T-helper 2 cell treated with Interferon-gamma antibody and Interleukin-4, amounts not matched to agents 5 μg/mL and 100 μg/mL, for 36 hours (primary cell): ENCODE measurements at regions not wholly inside any gene's neighbourhood (a gene's known extent, or its start where the extent isn't known, plus 50 kb on each side); places are given as distances from the start of the nearest gene placed in this dataset.
"Not testable (repeated sequence)": the region's sequence is repeated elsewhere in the genome, so short reads cannot be mapped to it uniquely, and the experiment has no call there.

Experiments used
- DNase-seq: peaks from one replicate; pipeline ENCODE4 v3.0.0; 2021; ENCODE audit warnings: low spot score
- H3K27ac Mint-ChIP-seq: one replicate; pipeline ENCODE4 v1.8.0; 2021; ENCODE audit warnings: mild to moderate bottlenecking, mixed read lengths
- H3K27me3 Mint-ChIP-seq: one replicate; pipeline ENCODE4 v1.8.0; 2021; ENCODE audit warnings: low read depth, mixed read lengths
- H3K36me3 Mint-ChIP-seq: one replicate; pipeline ENCODE4 v1.8.0; 2021; ENCODE audit warnings: low read depth, mixed read lengths
- H3K4me1 Mint-ChIP-seq: one replicate; pipeline ENCODE4 v1.8.0; 2021; ENCODE audit warnings: low read depth, mixed read lengths
- H3K4me3 Mint-ChIP-seq: one replicate; pipeline ENCODE4 v1.8.0; 2022; ENCODE audit warnings: mild to moderate bottlenecking, moderate library complexity, mixed read lengths
- H3K9me3 Mint-ChIP-seq: one replicate; pipeline ENCODE4 v1.8.0; 2021; ENCODE audit warnings: mixed read lengths

GRCh38 chr15:57796146-57796545 is 89.6 kb downstream of the POLR2M start:
- no peaks in the 10 kb centered on the region for H3K36me3 Mint-ChIP-seq
- no peaks in the 10 kb centered on the region for H3K4me1 Mint-ChIP-seq
- H3K27ac Mint-ChIP-seq, result no peak overlapping the region
- H3K9me3 Mint-ChIP-seq, result no peaks in the 10 kb centered on the region
- H3K4me3 Mint-ChIP-seq, result no peak overlapping the region
- no peak for DNase-seq
- H3K27me3 Mint-ChIP-seq, result peaks cover 24% of the 10 kb centered on the region

DNA sequence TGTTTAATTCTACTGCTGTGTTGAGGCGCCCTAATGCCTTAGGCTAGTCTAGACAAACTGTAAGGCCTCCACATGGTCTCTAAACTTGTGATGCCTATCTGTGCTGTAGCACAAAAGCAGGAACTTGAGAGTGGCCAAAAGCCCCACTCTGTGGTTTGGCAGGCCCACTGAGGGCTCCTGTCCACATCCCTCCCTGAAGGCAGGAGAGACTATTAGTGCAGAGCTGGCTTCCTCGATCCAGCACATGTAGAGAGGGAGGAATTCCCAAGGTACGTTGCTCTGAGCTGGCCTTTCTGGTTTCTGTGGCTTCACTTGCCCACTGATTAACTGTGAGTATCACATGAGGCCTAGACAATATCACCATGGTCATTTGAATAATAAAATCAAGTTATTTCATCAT is 90.6 kb downstream of the POLR2M start:
- no peak overlapping the region for H3K4me3 Mint-ChIP-seq
- H3K36me3 Mint-ChIP-seq, result no peaks in the 10 kb centered on the region
- DNase-seq, result no peak
- peaks cover 25% of the 10 kb centered on the region for H3K27me3 Mint-ChIP-seq
- no peak overlapping the region for H3K27ac Mint-ChIP-seq
- no peaks in the 10 kb centered on the region for H3K9me3 Mint-ChIP-seq
- no peaks in the 10 kb centered on the region for H3K4me1 Mint-ChIP-seq

GRCh38 chr15:57797568-57798267 is 91.2 kb downstream of the POLR2M start:
- Mint-ChIP-seq H3K9me3 (no peaks in the 10 kb centered on the region), H3K4me3 (no peak overlapping the region), H3K27me3 (peaks cover 28% of the 10 kb centered on the region), H3K27ac (no peak overlapping the region), H3K4me1 (no peaks in the 10 kb centered on the region), H3K36me3 (no peaks in the 10 kb centered on the region)
- DNase-seq, result no peak

DNA sequence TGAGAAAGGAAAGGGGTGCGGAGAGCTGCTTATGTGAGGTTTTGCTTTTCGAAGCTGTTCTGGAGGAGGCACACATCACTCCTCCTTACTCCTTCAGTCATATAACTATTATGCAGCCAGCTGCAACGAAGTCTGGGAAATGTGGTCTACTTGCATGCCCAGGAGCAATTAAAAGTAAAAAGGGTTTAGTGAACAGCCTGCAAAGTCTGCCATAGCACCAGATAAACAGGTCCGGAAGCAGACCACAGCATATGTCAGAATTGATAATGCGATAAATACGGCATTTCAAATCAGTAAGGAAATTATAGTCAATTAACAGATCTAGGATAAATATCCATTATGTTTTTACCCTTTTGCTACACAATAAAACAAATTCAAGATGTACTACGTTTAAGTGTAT is 99.5 kb downstream of the POLR2M start:
- H3K27ac Mint-ChIP-seq, result no peak overlapping the region
- H3K27me3 Mint-ChIP-seq, result peaks cover 15% of the 10 kb centered on the region
- no peaks in the 10 kb centered on the region for H3K36me3 Mint-ChIP-seq
- no peaks in the 10 kb centered on the region for H3K4me1 Mint-ChIP-seq
- H3K9me3 Mint-ChIP-seq, result no peaks in the 10 kb centered on the region
- no peak for DNase-seq
- no peak overlapping the region for H3K4me3 Mint-ChIP-seq

- peaks cover 15% of the 10 kb centered on the region for H3K27me3 Mint-ChIP-seq
- not testable (repeated sequence) for H3K4me1 Mint-ChIP-seq, H3K4me3 Mint-ChIP-seq, H3K27ac Mint-ChIP-seq, H3K36me3 Mint-ChIP-seq, H3K9me3 Mint-ChIP-seq, DNase-seq
Observed at GRCh38 chr15:57809285-57809684, 102.8 kb downstream of the POLR2M start.

GRCh38 chr15:57816599-57816998 is 110.1 kb downstream of the POLR2M start:
- DNase-seq, result no peak
- no peaks in the 10 kb centered on the region for H3K4me1 Mint-ChIP-seq
- H3K27me3 Mint-ChIP-seq, result peaks cover 17% of the 10 kb centered on the region

GRCh38 chr15:57819646-57820045 is 113.1 kb downstream of the POLR2M start:
- no peaks in the 10 kb centered on the region for H3K9me3 Mint-ChIP-seq
- H3K4me3 Mint-ChIP-seq, result no peak overlapping the region
- no peaks in the 10 kb centered on the region for H3K36me3 Mint-ChIP-seq
- DNase-seq, result no peak
- peaks cover 11% of the 10 kb centered on the region for H3K27me3 Mint-ChIP-seq
- peaks cover 4% of the 10 kb centered on the region for H3K4me1 Mint-ChIP-seq
- no peak overlapping the region for H3K27ac Mint-ChIP-seq

More at GRCh38 chr15:57816599-57816998, 110.1 kb downstream of the POLR2M start:
- no peak overlapping the region for H3K27ac Mint-ChIP-seq
- H3K9me3 Mint-ChIP-seq, result no peaks in the 10 kb centered on the region
- no peak overlapping the region for H3K4me3 Mint-ChIP-seq
- H3K36me3 Mint-ChIP-seq, result no peaks in the 10 kb centered on the region

DNA sequence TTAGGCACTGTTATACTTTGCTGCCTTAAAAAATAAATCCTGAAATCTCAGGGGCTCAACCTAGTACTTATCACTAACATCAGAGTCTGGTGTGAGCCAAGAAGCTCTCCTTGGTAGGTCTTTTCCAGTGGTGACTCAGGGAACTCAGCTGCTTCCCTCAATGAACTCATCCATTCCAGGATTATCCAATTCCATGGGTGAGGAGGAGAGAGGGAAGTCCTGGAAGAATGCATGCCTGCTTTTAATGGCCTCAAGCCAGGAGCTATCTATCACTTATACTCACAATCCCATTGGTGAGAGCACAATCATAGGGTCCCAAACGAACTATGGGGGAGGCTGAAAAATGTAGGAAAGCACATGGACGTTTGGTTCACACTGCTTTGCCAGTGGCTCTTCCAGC is 113.6 kb downstream of the POLR2M start:
- DNase-seq, result no peak
- H3K36me3 Mint-ChIP-seq, result no peaks in the 10 kb centered on the region
- peaks cover 12% of the 10 kb centered on the region for H3K27me3 Mint-ChIP-seq
- no peaks in the 10 kb centered on the region for H3K9me3 Mint-ChIP-seq
- peaks cover 4% of the 10 kb centered on the region for H3K4me1 Mint-ChIP-seq
- no peak overlapping the region for H3K27ac Mint-ChIP-seq
- H3K4me3 Mint-ChIP-seq, result no peak overlapping the region

DNA sequence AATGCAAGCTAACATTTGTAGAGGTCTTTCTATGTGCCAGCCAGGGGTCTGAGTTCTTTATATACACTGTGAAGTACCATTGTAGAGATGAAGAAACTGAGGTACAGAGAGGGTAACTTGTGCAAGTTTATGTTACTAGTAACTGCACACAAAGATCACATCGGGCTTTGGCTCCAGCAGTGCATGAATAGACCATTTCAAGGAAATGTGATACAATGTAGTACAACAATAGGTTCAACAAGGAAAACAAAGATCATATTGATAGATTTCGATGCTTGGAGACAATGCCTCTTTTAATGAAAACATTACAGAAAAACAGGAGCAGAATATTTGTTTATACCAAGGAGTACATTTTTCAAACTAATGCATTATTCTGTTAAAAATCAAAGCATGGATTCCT is 115.3 kb downstream of the POLR2M start:
- no peak for DNase-seq
- H3K9me3 Mint-ChIP-seq, result no peaks in the 10 kb centered on the region
- no peaks in the 10 kb centered on the region for H3K36me3 Mint-ChIP-seq

DNA sequence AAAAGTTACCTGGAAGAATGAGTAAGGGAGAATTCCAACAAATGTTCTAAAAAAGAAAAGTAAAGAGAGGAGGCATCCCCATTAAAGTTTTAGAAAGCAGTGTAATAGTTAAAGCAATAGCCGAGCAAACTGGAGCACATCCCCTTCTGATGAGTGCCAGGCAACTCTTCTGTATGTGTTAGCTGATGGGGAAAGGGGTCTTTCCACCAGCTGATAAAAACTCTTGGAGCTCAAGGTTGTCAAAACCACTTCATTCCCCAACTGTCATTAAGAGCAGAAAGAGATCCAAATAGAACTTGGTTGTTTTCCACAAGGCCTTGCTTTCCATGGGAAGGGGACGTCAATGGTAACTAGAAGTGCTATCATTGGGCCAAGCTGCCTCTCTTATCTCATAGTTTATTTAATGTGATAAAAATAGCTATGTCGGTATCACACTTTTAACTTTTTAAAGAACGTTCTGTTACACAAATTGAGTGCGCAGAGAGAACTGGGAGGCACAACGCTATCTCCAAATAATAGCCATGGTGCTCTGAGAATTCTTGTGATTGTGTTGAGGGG is 116.9 kb downstream of the POLR2M start:
- Mint-ChIP-seq H3K9me3 (no peaks in the 10 kb centered on the region), H3K36me3 (no peaks in the 10 kb centered on the region), H3K27ac (no peak overlapping the region), H3K4me1 (peaks cover 12% of the 10 kb centered on the region), H3K27me3 (peaks cover 12% of the 10 kb centered on the region), H3K4me3 (no peak overlapping the region)
- no peak for DNase-seq

More for the DNA sequence above, 115.3 kb downstream of the POLR2M start:
- H3K27me3 Mint-ChIP-seq, result peaks cover 12% of the 10 kb centered on the region
- peaks cover 6% of the 10 kb centered on the region for H3K4me1 Mint-ChIP-seq
- no peak overlapping the region for H3K27ac Mint-ChIP-seq
- H3K4me3 Mint-ChIP-seq, result no peak overlapping the region

- Mint-ChIP-seq H3K9me3 (no peaks in the 10 kb centered on the region), H3K36me3 (no peaks in the 10 kb centered on the region), H3K27me3 (peaks cover 18% of the 10 kb centered on the region), H3K4me1 (peaks cover 12% of the 10 kb centered on the region), H3K27ac (no peak overlapping the region), H3K4me3 (no peak overlapping the region)
- no peak for DNase-seq
Observed at GRCh38 chr15:57824186-57824585, 117.7 kb downstream of the POLR2M start.

DNA sequence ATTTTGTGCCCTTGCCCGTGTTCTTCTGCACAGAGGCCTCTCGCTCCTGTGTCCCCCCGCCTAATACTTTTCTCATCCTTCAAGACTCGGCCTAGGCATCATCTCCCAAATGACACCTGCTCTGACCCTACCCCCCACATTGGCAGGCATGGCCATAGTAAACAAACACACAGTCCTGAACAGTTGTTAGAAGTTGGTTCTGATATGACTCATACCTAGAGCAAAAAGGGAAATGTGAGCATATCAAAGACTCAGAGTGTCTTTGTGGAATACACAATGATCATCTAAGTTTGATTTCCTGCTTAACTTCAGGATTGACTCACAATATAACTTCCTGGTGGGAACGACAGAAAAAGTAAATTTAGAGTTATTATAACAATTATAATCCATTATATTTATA is 120.5 kb downstream of the POLR2M start:
- H3K9me3 Mint-ChIP-seq, result no peaks in the 10 kb centered on the region
- no peak for DNase-seq
- H3K36me3 Mint-ChIP-seq, result no peaks in the 10 kb centered on the region

DNA sequence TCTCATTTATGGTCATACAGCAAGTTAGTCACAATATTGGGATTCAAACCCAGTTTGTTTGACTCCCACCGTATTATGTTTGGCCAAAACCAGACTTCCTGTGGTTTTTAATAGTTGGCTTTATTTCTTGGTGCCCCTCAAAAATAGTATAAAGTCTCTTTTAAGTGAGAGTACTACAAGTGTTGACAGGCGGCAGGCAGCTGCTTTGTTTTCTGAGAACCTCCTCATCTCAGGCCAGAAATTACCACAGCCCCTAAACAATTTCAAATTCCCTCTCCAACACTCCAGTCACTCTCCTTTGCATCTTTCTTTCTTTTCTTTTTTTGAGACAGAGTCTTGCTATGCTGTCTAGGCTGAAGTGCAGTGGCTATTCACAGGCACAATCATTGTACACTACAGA is 121.5 kb downstream of the POLR2M start:
- DNase-seq, result no peak
- H3K36me3 Mint-ChIP-seq, result no peaks in the 10 kb centered on the region

More for the DNA sequence above, 120.5 kb downstream of the POLR2M start:
- H3K4me1 Mint-ChIP-seq, result peaks cover 17% of the 10 kb centered on the region
- H3K4me3 Mint-ChIP-seq, result no peak overlapping the region
- H3K27ac Mint-ChIP-seq, result no peak overlapping the region
- peaks cover 20% of the 10 kb centered on the region for H3K27me3 Mint-ChIP-seq

GRCh38 chr15:57832183-57832582 is 125.7 kb downstream of the POLR2M start:
- Mint-ChIP-seq H3K27me3 (peaks cover 31% of the 10 kb centered on the region), H3K36me3 (no peaks in the 10 kb centered on the region), H3K4me1 (peaks cover 8% of the 10 kb centered on the region), H3K9me3 (peaks cover 8% of the 10 kb centered on the region), H3K27ac (no peak overlapping the region), H3K4me3 (no peak overlapping the region)
- DNase-seq, result no peak

More for the DNA sequence above, 121.5 kb downstream of the POLR2M start:
- Mint-ChIP-seq H3K4me1 (peaks cover 14% of the 10 kb centered on the region), H3K4me3 (no peak overlapping the region), H3K27me3 (peaks cover 22% of the 10 kb centered on the region), H3K9me3 (no peaks in the 10 kb centered on the region), H3K27ac (no peak overlapping the region)

DNA sequence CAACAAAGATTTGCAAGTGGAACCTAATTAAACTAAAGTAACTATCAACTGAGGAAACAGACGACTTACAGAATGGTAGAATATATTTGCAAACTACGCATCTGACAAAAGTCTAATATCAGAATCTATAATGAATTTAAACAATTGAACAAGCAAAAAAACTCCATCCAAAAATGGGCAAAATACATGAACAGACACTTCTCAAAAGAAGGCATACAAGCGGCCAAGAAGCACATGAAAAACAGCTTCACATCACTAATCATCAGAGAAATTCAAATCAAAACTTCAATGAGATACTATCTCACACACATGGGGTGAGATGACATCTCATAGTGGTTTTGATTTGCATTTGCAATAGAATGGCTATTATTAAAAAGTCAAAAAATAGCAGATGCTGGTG is 128.6 kb downstream of the POLR2M start:
- Mint-ChIP-seq H3K4me3 (no peak overlapping the region), H3K4me1 (peaks cover 3% of the 10 kb centered on the region), H3K9me3 (peaks cover 8% of the 10 kb centered on the region), H3K36me3 (no peaks in the 10 kb centered on the region), H3K27ac (no peak overlapping the region), H3K27me3 (peaks cover 27% of the 10 kb centered on the region)
- DNase-seq, result no peak
